DND-41 (cell line): ENCODE measurements at regions not wholly inside any gene's neighbourhood (a gene's known extent, or its start where the extent isn't known, plus 50 kb on each side); places are given as distances from the start of the nearest gene placed in this dataset.

Source experiments
- ATAC-seq: fragments of 200-7000 bp; cut with Tn5 transposase; 3 replicates; pipeline ENCODE4 v1.9.1; 2021; ENCODE audit warnings: low read depth; ENCODE audit not compliant: insufficient read depth
- DNase-seq: peaks from one replicate; pipeline ENCODE4 v3.0.0-alpha.2; 2020
- H2AFZ ChIP-seq: 2 replicates; pipeline ENCODE4 v1.6.0; 2012; ENCODE audit warnings: low read depth, low read length
- H3K27ac ChIP-seq: 2 replicates; pipeline ENCODE4 v1.5.1; 2012; ENCODE audit warnings: low read length, inconsistent platforms
- H3K27me3 ChIP-seq: fragments of 200-600 bp; sonication (generic); 2 replicates; pipeline ENCODE4 v1.6.0; 2012; ENCODE audit warnings: low read length, mild to moderate bottlenecking, inconsistent platforms; ENCODE audit not compliant: insufficient read depth, poor library complexity
- H3K36me3 ChIP-seq: 2 replicates; pipeline ENCODE4 v1.5.1; 2012; ENCODE audit warnings: low read length, inconsistent platforms; ENCODE audit not compliant: insufficient read depth
- H3K4me1 ChIP-seq: 2 replicates; pipeline ENCODE4 v1.5.1; 2012; ENCODE audit warnings: mild to moderate bottlenecking, low read length; ENCODE audit not compliant: insufficient read depth
- H3K4me2 ChIP-seq: 2 replicates; pipeline ENCODE4 v1.6.0; 2012; ENCODE audit warnings: mild to moderate bottlenecking, moderate library complexity, low read length, inconsistent platforms; ENCODE audit not compliant: insufficient read depth
- H3K4me3 ChIP-seq, 2 experiments: fragments of 200-600 bp in 1 of 2; shearing (Covaris generic) in 1 of 2; 2 replicates each; pipeline ENCODE4 v1.5.1; 2012 to 2016; ENCODE audit warnings: inconsistent platforms in 2 of 2, low read length in 2 of 2, mild to moderate bottlenecking in 2 of 2, low read depth in 1 of 2, moderate library complexity in 1 of 2
- H3K79me2 ChIP-seq: 2 replicates; pipeline ENCODE4 v1.6.0; 2012; ENCODE audit warnings: low read length, inconsistent platforms; ENCODE audit not compliant: insufficient read depth
- H3K9ac ChIP-seq: 2 replicates; pipeline ENCODE4 v1.6.0; 2012; ENCODE audit warnings: low read depth, mild to moderate bottlenecking, inconsistent platforms, low read length, moderate library complexity
- H3K9me3 ChIP-seq: 2 replicates; pipeline ENCODE4 v1.5.1; 2012; ENCODE audit warnings: low read length, moderate library complexity, mild to moderate bottlenecking, inconsistent platforms; ENCODE audit not compliant: insufficient read depth, severe bottlenecking
- H4K20me1 ChIP-seq: 2 replicates; pipeline ENCODE4 v1.6.0; 2012; ENCODE audit warnings: low read length; ENCODE audit not compliant: insufficient read depth
- CTCF ChIP-seq: IDR thresholded peaks from 2 replicates; pipeline ENCODE4 v1.5.1; 2012; ENCODE audit warnings: borderline replicate concordance, low read length, moderate library complexity, mild to moderate bottlenecking; ENCODE audit not compliant: poor library complexity, severe bottlenecking; ENCODE audit errors: extremely low read depth
- EZH2 ChIP-seq: IDR thresholded peaks from 3 replicates; pipeline ENCODE4 v1.6.1; 2012; ENCODE audit warnings: borderline replicate concordance, low read depth, mild to moderate bottlenecking, moderate library complexity, low read length, inconsistent platforms; ENCODE audit not compliant: severe bottlenecking

GRCh38 chr7:109331423-109331822 is 761.7 kb downstream of the DNAJB9 start:
- ATAC-seq: no peak
- H3K36me3 ChIP-seq: no peaks in the 10 kb centered on the region

DNA sequence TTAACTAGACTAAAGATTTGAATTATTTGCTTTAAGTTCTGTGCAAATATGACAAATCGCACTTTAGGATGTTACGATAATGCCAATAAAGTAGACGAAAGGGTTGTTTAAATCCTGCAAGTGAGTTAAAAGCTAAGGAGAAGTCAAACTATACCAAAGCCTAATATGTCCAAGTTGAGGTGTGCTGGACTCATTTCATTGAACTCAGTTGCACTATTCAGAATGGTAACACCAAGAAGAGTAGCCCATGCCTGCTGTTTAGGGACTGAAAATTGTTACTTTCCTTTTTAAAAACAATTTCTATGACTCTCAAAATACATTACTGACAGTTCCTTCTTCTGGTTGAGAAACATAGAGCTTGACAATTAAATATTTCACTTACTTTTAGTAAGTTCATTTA is 766.3 kb downstream of the DNAJB9 start:
- Histone ChIP-seq H3K36me3 (no peaks in the 10 kb centered on the region), H3K4me2 (no peak overlapping the region), H2AFZ (no peak overlapping the region; the same call in 1 of the 2 replicates), H4K20me1 (no peaks in the 10 kb centered on the region), H3K4me3 (no peak overlapping the region), H3K27me3 (no peaks in the 10 kb centered on the region), H3K79me2 (no peaks in the 10 kb centered on the region), H3K9me3 (no peaks in the 10 kb centered on the region), H3K4me1 (no peaks in the 10 kb centered on the region), H3K9ac (no peak overlapping the region), H3K27ac (no peak overlapping the region)
- TF ChIP-seq EZH2 (no peak), CTCF (no peak)
- DNase-seq: no peak
- no peak for ATAC-seq

More at GRCh38 chr7:109331423-109331822, 761.7 kb downstream of the DNAJB9 start:
- no peaks in the 10 kb centered on the region for H3K4me1 ChIP-seq
- TF ChIP-seq EZH2: no peak
- TF ChIP-seq CTCF: no peak
- H3K4me2 ChIP-seq: no peak overlapping the region
- no peaks in the 10 kb centered on the region for H3K79me2 ChIP-seq
- no peaks in the 10 kb centered on the region for H3K27me3 ChIP-seq
- no peak overlapping the region for H3K9ac ChIP-seq
- H3K9me3 ChIP-seq: no peaks in the 10 kb centered on the region
- H3K27ac ChIP-seq: no peak overlapping the region
- DNase-seq: no peak
- H3K4me3 ChIP-seq: no peak overlapping the region
- no peaks in the 10 kb centered on the region for H4K20me1 ChIP-seq
- H2AFZ ChIP-seq: no peak overlapping the region

GRCh38 chr7:109336531-109336930 is 766.9 kb downstream of the DNAJB9 start:
- Histone ChIP-seq H3K36me3 (no peaks in the 10 kb centered on the region), H3K27ac (no peak overlapping the region), H2AFZ (no peak overlapping the region), H3K9ac (no peak overlapping the region), H3K9me3 (no peaks in the 10 kb centered on the region), H3K79me2 (no peaks in the 10 kb centered on the region), H3K27me3 (no peaks in the 10 kb centered on the region), H4K20me1 (no peaks in the 10 kb centered on the region), H3K4me3 (no peak overlapping the region), H3K4me2 (no peak overlapping the region), H3K4me1 (no peaks in the 10 kb centered on the region)
- DNase-seq (no peak), ATAC-seq (no peak)
- TF ChIP-seq EZH2 (no peak), CTCF (no peak)

DNA sequence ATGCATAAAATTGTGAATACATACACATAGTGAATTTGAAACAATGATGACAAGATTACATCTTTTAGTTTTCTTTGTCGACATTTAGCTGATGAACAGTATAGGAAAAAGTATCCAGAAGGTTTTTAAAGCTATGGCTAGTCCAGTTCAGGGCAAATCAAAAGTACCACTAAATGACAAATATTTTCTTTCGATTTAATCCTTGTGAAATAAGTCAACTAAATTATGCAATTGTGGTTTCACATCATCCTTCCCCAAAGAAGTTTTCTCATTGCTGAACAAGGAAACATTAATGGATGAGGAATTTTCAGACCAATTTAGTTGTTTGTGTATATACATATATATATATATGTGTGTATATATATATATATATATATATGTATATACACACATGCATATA is 774.0 kb downstream of the DNAJB9 start:
- Histone ChIP-seq H3K27me3 (no peaks in the 10 kb centered on the region), H4K20me1 (no peaks in the 10 kb centered on the region), H3K4me2 (no peak overlapping the region), H3K4me1 (no peaks in the 10 kb centered on the region), H3K9me3 (no peaks in the 10 kb centered on the region), H3K36me3 (no peaks in the 10 kb centered on the region), H2AFZ (no peak overlapping the region), H3K79me2 (no peaks in the 10 kb centered on the region), H3K4me3 (no peak overlapping the region), H3K27ac (no peak overlapping the region), H3K9ac (no peak overlapping the region)
- no peak for ATAC-seq
- DNase-seq: no peak
- TF ChIP-seq EZH2: no peak
- no peak for TF ChIP-seq CTCF
